ENCODE measurements at regions not wholly inside any gene's neighbourhood (a gene's known extent, or its start where the extent isn't known, plus 50 kb on each side); places are given as distances from the start of the nearest gene placed in this dataset.

DNA sequence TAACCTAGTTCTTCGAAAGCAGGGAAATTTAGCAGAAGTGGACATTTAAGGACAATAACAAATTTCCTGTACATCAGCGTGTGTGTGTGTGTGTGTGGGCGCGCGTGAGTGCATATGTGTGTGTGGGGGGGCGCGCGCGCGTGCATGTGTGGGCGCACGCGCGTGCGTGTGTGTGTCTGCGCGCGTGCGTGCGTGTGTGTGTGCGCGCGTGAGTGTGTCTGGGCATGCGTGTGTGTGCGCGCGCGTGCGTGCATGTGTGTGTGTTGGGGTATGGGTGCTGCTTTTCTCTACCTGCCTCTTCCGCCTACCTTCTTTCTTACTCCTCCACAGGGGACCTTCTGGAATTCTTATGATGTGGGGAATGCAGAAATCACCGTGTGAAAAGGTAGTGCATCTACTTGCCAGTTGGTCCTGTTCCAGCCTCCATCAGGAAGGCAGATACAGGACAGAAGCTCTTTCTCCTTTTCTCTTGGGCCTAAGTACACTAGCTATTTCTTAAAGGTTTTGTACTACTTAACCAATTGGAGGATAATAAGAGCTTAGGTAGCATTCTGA is 165.4 kb upstream of the KCNK2 start:
- Histone ChIP-seq H2BK120ac (replicated peaks; ENCODE audit: low read depth, low read length) (no peak overlapping the region), H2BK12ac (ENCODE audit: low read depth, low read length) (no peak overlapping the region), H3K56ac (replicated peaks; ENCODE audit: insufficient read length, low read depth, low read length) (no peak overlapping the region), H3K27ac (ENCODE audit: low read depth, low read length) (no peak overlapping the region), H3K14ac (ENCODE audit: insufficient read length) (no peak overlapping the region), H3K4me3 (ENCODE audit: extremely low read depth in 1 of 4, insufficient read depth in 2 of 4, low read depth in 3 of 4, low read length in 4 of 4) (no peak overlapping the region), H2AFZ (ENCODE audit: low read length) (0 out of 2 replicates have a peak overlapping the region, but pooled peaks have one; percentile 50), H3K4me2 (ENCODE audit: insufficient read depth in 1 of 2, low read depth in 2 of 2, low read length in 2 of 2) (no peak overlapping the region), H2BK5ac (ENCODE audit: low read depth, low read length) (no peak overlapping the region), H3K23me2 (ENCODE audit: low read depth, low read length) (no peaks in the 10 kb centered on the region), H4K20me1 (replicated peaks in 1 of 2; ENCODE audit: control insufficient read depth in 1 of 2, insufficient read depth in 2 of 2, low read length in 2 of 2) (no peaks in the 10 kb centered on the region), H2AK5ac (ENCODE audit: low read depth, low read length) (no peak overlapping the region), H4K8ac (ENCODE audit: extremely low read depth, insufficient read depth, low read length) (no peak overlapping the region), H2BK20ac (ENCODE audit: low read length) (no peak overlapping the region), H4K5ac (ENCODE audit: insufficient read length, low read depth, low read length) (no peak overlapping the region), H3K4ac (replicated peaks; ENCODE audit: insufficient read length, low read depth, low read length) (no peak overlapping the region), H3K18ac (ENCODE audit: extremely low read depth, low read length) (no peak overlapping the region), H3K79me2 (ENCODE audit: control insufficient read depth in 1 of 2, insufficient read depth in 2 of 2, low read length in 2 of 2) (no peaks in the 10 kb centered on the region), H3K79me1 (ENCODE audit: low read depth, low read length) (no peaks in the 10 kb centered on the region), H3K23ac (ENCODE audit: insufficient read length) (no peak overlapping the region), H3K9me3 (ENCODE audit: insufficient read depth in 2 of 2, low read depth in 1 of 2, low read length in 1 of 2) (no peaks in the 10 kb centered on the region), H3K9ac (replicated peaks in 1 of 4; ENCODE audit: extremely low read depth in 1 of 4, low read depth in 3 of 4, low read length in 3 of 4) (no peak overlapping the region), H4K91ac (replicated peaks; ENCODE audit: insufficient read length, low read length) (no peak overlapping the region), H3K27me3 (replicated peaks in 1 of 4; ENCODE audit: control insufficient read depth in 3 of 4, extremely low read depth in 1 of 4, insufficient read depth in 3 of 4, low read length in 3 of 4) (no peaks in the 10 kb centered on the region), H3K4me1 (replicated peaks in 1 of 4; ENCODE audit: control insufficient read depth in 3 of 4, insufficient read depth in 4 of 4, low read length in 3 of 4) (peaks cover 0 to 1% (median 0%) of the 10 kb centered on the region in 4 experiments; a peak in 1 of 7 replicates), H2BK15ac (ENCODE audit: low read length) (no peak overlapping the region), H3K36me3 (ENCODE audit: control insufficient read depth in 2 of 4, insufficient read depth in 4 of 4, low read length in 3 of 4) (no peaks in the 10 kb centered on the region)
- CTCF ChIA-PET (ENCODE audit: partially characterized antibody): interaction anchor here (0.9 to 1.4 kb wide), 2 partner anchors 9 to 230 kb away, joined by 3 read pairs; no protein-coding TSS in a partner anchor
- DNase-seq (ENCODE audit: low read depth in 1 of 2, low spot score in 2 of 2) (no peak), FAIRE-seq (no peak)
- POLR2A ChIA-PET (ENCODE audit: partially characterized antibody): no interaction called here
- WGBS, 2 experiments (ENCODE audit: extremely low coverage in 1 of 2, insufficient coverage in 1 of 2, insufficient read length in 1 of 2, insufficient replicate concordance in 2 of 2, low coverage in 1 of 2, low lambda C conversion rate in 2 of 2, missing lambda C conversion rate in 1 of 2): 88% methylated on average over 31 of the region's 31 CpGs; no CpG with 5 or more reads in 1 of the 2 experiments
- TF ChIP-seq SIRT6 (IDR thresholded peaks at IDR 0.05; ENCODE audit: low read length): no peak
- peak; percentile 53; the same call in 1 of the 2 replicates for TF ChIP-seq TEAD4 (IDR thresholded peaks at IDR 0.05; ENCODE audit: low read depth, low read length)
